GM18511 (cell line): ENCODE measurements at regions not wholly inside any gene's neighbourhood (a gene's known extent, or its start where the extent isn't known, plus 50 kb on each side); places are given as distances from the start of the nearest gene placed in this dataset.
"Not testable (repeated sequence)": the region's sequence is repeated elsewhere in the genome, so short reads cannot be mapped to it uniquely, and the experiment has no call there.

ENCODE experiments used
- ATAC-seq: cut with Tn5 transposase; IDR thresholded peaks from one replicate; pipeline ENCODE4 v1.9.1; 2021; ENCODE audit warnings: mild to moderate bottlenecking, moderate library complexity; ENCODE audit not compliant: unreplicated experiment

DNA sequence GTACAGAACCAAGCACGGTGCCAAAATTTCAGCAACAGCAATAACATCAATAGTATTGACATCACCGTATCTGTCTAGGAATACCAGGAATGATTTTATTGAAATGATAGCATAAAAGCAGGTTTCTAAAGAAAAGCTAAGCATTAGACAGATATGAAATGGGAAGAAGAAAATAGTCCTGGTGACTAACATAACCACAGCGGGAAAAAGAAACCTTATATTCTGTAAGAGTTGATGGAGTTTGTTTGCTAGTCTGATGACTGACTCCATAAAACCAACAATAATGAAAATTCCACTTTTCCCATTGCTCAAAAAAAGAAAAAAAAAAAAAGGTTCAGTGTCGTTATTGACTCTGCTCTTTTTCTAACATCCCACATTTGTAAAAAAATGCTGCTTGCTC is 668.3 kb downstream of the IPMK start:
- no peak for ATAC-seq

DNA sequence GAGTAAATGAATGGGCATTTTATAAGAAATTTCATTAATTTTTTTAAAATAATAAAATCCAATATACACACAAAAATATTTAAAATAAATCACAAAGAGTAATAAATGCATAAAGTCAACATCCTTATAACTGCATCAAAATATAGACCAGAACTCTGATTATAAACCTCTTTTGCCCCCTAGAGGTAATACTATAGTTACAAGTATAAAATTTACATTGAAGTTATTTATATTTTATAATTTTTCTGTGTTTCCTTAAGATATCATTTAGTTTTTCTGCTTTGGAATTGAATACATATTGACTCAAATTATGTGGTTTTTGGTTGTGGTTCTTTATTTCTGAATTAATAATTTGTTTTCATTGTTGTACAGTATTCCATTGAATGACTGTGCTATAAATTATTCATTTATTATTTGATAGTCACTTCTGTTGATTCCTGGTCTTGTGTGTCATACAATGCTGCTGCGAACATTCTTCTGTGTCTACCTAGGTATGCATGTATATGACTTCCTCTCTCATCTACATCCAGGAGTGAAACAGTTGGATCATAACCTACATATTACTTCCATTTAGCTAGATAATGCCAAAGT is 673.6 kb downstream of the IPMK start:
- no peak for ATAC-seq

DNA sequence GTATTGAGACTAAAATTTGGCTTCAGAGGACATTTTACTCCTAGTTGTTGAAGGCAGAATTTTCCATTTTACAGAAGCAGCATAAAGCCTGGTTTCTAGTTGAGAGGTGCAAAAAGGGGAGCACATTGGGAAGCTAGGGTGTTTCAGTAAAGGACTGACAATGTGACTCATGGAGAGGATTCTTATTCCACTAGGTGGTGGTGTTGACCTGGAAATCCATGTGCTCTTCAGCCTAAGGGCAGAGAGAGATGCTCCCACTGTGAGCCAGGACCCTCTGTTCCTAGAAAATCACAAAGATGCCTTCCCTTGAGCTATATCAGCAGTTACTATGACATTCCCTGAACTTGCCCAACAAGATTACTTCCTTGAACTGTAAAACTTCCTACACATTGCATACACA is 687.8 kb downstream of the IPMK start:
- ATAC-seq, result peak; percentile 67

DNA sequence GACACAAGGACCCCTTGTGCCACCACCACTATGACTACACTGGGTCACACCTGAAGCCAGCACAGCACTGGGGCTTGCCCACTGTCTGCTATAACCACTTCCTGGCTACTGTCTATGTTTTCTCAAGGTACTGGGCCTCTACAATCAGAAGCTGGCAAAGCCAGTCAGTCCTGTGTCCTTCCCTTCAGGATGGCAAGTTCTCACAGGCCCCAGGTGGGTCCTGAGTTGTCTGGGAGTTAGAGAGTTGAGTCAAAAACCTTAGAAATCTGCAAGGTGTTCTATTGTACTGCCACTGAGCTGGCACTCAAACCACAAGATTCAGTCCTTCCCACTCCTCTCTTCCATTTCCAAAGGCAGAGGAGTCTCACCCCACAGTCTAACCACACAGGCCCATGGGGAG is 705.5 kb downstream of the IPMK start:
- ATAC-seq, result no peak

DNA sequence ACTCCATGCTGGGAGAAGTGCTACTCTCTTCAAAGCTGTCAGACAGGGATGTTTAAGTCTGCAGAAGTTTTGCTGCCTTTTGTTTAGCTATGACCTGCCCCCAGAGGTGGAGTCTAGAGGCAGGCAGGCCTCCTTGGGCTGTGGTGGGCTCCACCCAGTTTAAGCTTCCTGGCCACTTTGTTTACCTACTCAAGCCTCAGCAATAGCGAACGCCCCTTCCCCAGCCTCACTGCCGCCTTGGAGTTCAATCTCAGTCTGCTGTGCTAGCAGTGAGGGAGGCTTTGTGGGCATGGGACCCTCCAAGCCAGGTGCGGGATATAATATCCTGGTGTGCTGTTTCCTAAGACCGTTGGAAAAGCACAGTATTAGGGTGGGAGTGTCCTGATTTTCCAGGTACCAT is 715.9 kb downstream of the IPMK start:
- not testable (repeated sequence) for ATAC-seq

DNA sequence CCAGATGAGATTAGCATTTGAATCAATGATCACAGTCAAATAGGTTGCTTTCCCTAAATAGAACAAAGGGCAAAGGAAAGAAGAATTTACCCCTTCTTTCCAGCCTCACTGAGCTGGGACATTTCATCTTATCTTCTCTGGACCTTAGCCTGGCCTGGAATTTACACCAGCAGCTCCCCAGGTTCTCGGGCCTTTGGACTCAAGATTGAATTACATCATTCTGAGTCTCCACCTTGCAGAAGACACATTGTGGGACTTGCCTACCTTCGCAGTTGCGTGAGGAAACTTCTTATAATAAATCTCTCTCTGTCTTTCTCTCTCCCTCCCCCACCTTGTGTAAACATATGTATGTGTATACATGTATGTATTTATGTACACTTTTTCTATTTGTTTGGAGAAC is 732.4 kb downstream of the IPMK start:
- ATAC-seq, result no peak

DNA sequence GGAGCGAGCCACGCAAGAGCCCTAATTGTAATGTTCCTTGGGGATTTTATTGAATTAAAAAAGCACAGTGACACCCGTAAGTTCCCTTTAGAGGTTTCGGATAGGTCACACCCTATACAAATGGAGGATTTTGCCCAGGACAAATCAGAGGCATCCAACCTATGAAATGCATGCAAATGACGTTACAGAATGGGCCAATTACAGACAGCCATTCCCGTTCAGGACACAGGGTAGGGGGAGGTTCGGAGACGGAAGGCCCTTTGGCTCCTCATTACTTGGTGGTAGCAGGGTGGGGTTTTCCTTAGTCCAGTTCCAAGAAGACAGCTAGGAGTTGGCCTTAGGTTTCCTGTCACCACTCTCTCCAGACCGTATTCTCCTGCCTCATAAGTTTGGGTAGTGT is 754.1 kb downstream of the IPMK start:
- no peak for ATAC-seq

DNA sequence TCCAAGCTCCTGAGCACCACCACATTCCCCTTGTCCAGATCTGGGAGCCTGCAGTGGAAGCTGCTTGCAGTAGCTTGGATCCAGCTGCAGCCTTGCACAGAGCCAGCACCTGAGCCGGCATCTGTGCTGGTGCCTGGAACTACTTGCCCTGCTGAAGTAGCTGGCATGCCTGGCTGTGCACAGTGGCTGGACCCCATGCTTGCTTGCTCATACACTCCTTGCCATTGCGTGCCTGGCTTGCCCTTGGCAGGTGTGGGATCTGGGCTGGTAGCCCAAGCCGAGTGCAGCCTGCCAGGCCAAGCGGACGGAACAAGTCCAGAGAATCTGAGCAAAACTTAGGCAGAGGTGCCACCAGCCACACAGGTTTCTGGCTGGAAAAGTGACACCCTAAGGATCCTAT is 759.9 kb downstream of the IPMK start:
- ATAC-seq, result no peak

DNA sequence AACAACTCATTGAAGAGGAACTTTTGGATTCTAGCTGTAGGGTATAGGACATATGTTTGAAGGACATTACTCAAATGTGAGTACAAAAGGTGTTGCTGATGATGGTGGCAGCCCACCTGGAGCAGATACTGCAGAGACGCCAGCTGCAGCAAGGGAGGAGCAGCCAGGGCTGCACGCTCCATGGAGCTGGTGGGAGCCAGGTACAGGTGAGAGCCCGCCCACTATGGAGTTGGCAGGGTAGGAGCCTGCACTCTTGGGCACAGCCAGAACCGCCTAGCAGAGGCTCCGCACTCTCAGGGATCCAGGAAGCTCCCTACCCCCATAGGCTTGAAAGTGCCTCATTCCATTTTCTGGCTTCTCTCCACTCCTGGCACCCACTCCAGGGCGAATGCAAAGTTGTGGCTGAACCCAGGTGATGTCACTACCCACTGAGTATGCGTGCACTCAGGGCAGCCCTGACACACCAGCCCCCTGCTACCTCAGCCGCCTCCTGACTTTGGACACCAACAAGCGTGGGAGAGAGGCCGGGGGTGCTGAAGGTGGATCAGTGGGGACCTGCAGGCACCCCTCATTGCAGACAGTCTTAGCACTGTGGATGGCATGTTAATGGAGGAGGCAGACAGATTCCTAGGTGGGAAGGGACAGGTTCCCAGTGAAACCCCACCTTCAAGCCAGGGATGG is 761.1 kb downstream of the IPMK start:
- ATAC-seq, result no peak

DNA sequence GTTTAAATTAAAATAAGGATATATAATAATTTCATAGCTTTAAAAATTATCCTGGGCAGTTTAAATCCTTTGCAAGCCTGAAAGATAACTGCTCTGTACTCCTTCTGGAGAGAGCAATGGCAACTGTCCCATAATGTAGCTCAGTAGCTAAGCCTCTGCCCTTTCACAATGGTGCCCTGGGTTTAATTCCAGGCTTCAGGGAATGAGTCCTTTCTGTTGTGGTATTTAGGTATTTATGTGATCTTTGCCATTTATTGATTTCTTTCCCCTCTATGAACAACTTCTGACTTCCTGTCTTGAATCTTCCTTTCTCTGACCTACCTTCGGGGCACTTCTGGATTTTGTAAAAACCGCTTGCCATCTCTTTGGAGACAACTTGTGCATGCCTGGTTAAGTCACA is 773.2 kb downstream of the IPMK start:
- ATAC-seq, result no peak

DNA sequence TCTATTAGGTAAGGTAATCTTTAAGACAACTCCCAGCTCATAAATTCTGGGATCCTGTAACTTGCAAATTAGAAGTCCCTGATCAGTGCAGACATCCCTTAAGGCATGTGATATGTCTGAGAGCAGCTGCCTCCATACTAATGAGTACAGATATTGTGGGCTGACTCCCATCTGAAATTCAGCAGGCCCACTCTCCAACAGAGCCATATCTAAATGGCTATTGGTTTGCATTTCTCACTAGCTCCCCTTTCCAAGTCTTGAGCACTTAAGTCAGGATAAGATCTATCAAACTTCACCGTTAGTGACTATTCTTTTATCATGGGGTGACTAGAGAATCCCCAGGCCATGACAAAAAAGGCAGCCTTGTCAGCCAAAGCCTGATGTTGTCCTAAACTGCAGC is 785.4 kb downstream of the IPMK start:
- no peak for ATAC-seq

DNA sequence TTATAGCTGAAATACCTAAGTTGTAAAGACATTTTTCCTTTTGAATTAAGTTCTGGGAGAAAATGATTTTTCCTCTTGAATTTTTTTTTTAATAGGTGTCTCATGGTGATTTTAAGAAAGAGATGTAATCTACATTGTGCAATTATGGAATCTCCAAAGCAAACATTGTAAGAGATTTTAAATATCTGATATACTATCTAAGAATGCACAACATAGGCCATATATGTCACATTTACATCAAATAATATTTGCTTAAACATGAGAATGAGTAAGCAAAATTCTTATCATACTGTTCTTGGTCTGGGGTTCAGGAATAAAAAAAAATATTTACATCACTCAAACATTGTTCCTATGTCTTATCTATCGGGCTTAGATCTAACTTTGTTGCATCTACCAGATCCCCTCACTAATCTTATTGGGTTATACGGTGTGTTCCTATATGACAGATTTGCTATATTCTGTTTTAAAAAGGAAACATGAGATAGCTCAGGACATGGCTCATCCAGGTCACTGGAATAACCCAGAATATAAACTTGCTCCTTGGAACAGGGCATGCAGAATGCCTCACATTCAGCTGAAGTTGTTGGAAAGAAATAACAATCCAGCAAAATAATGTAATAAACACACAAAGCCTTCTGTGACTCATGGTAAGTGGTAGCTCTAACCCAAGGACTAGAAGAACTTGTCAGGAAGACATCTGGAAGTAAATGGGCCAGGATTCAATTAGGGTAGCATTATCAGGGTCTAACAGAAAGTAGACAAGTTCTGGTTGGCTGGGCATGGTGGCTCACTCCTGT is 794.7 kb downstream of the IPMK start:
- no peak for ATAC-seq

DNA sequence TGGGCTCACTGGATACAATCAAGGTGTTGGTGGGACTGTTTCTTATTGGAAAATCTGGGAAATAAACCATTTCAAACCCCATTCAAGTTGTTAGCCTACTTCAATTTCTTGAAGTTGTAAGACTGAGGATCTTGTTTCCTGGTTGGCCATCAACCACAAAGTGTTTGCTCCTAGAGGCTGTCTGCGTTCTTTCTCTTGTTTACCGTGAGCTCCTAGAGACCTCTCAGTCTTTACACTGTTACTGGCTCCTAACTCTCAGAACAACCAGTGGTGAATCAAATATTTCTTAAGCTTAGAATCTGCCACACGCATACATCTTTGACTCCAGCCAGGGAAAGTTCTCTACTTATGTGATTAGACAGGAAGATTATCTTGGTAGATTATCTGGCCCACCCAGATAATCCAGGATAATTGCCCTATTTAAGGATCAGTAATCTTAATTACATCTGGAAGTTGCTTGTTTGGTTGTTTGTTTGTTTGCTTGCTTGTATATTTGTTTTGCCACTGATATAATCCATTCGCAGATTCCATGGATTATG is 798.7 kb downstream of the IPMK start:
- no peak for ATAC-seq

DNA sequence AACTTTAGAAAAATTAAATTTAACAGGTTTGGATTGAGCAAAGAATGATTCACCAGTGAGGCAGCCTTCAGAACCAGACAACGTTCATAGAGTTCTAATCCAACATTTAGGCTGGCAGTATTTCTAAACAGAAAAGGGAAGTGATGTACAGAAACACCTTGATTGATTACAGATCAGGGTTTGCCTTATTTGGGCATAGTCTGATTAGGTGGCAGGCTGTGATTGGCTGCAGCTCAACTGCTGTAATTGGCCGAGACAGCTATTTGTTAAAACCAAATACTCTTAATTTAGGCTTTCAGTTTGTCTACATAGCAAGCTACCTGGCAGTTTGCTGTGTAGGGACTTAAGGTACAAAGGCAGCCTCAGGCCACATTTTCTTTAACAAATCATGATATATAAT is 802.5 kb downstream of the IPMK start:
- ATAC-seq, result no peak

DNA sequence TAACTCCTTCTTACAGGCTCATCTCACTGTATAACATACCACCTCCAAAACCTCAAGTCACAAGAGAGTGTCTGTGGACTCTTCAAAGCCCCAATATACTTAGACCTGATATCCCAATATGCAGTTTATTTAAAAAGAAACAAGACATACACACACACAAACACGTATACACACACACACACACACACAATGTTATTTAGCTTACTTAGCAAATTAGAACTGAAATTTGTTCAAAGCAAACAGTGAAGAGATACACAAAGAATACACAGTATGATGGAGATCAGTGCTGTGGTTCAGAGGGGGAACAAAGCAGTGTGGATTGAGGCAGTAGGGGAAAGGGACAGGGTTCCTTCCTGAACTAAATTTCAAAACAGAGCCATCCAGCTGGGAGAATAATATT is 807.2 kb downstream of the IPMK start:
- no peak for ATAC-seq

DNA sequence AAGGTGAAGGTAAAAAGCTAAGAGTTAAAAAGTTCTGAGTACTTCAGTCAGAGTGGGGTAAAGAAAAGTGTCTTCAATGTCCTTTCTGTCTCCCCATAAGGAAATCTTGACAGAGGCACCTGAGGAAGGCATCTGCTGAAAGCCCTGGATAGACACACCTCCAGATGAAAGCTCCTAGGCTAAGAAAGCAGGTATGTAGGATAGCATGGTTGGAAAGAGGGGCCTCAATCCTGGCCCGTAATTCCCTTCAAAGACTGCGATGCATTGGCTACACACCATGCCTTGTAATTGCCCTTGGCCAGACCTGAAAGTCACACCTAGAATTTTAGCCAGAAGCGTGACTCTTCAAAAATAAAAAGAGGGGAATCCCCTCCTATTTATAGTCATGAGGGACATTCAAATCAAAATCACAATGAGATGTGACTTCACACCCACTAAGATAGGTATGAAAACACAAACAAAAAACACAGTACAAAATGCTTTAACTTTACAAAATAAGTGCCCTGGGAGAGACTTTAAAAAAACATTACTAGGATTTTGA is 809.7 kb downstream of the IPMK start:
- ATAC-seq, result no peak

DNA sequence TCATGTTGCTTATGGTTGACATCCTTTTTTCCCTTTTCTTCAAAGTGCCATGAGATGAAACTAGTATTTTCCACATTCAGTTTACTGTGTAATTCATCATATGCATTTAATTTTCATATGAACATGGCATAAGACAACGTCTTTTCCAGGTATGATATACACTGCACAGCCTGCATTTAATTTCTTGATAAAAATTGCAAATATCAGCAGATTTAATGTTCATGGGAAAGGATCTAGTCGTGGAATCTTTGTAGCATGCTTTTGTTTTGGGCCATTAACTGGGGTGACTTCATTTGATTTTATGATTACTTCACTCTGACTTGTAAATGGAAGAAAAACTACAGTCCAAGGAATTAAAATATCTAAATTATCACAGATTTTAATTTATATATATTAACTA is 837.3 kb downstream of the IPMK start:
- ATAC-seq, result no peak

DNA sequence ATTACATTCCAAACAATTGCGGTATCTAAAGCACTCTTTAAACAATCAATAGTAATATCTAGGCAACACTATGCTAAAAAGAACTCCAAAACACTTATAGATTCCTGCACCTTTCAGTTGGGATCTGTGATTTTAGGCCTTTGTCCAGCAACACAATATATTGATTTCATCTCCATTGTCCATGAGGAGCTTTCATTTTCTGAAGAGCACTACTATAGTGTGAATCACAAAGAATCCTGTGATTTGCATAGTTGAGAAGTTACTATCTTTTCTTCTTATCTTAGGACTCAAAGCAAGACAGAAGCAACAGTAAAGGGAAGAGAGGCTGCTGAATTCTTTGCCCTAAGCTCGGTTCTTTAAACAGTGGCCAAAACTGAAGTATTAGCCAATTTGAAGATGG is 846.8 kb downstream of the IPMK start:
- no peak for ATAC-seq

DNA sequence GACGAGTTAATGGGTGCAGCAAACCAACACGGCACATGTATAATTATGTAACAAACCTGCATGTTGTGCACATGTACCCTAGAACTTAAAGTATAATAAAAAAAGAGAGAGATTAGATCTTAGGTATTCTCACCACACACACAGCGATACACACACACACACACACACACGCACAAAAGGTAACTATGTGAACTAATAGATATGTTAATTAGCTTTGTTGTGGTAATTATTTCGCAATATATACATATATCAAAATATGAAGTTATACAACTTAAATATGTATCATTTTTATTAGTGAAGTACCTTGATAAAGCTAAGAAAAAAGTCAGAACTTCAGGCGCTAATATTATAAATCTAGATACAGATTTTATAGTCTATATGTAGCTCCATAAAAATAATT is 849.2 kb downstream of the IPMK start:
- no peak for ATAC-seq

DNA sequence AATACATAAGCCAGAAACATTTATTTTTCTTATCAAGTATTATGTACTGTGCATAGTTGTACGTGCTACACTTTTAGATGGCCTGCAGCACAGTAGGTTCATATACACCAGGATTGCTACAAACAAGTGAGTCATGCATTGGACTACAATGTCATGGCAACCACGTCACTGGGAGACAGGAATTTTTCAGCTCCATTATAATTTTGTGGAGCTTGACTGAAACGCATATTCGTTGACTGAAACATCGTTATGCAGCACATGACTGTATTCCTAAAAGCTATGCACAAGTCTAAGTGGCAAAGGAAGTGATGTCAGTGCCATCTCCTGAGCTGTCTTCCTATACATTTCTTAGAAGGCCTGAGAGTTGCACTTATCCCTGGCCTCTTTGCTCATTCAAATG is 871.8 kb downstream of the IPMK start:
- ATAC-seq, result no peak

DNA sequence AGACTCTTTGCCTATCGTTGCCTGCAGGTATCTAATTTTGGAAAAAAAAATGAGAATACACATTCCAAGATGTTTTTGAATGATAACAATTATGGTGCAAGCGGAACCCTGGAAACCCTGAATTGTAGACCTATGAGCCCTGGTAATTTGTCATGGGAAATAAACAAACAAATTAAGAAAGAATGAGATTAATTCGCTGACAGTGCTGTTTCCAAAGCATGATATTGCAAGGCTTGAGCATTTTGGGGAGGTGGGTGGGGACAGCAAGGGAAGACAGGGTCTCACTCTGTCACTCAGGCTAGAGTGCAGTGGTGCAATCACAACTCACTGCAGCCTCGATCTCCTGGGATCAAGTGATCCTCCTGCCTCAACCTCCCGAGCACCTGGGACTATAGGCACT is 900.3 kb downstream of the IPMK start:
- ATAC-seq, result no peak

DNA sequence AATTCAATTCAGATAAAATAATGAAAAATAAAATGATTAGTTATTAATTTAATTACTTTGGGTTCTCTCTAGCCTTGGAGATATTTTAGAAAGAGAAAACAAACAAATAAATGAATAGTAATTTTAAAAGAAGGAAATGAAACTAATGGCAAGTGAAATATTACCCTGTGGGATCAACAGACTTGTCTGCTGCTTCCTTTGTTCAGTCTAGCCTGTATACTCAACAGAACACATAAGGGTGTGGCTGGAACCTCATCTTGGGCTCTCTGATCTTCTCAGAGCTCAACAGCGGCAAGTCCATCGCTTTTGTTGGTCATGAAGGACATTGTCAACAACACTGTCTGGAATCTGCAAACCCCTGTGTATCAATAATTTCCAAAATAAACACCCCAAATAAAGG is 904.9 kb downstream of the IPMK start:
- ATAC-seq, result no peak
